ENCODE measurements at regions not wholly inside any gene's neighbourhood (a gene's known extent, or its start where the extent isn't known, plus 50 kb on each side); places are given as distances from the start of the nearest gene placed in this dataset.
"Not testable (repeated sequence)": the region's sequence is repeated elsewhere in the genome, so short reads cannot be mapped to it uniquely, and the experiment has no call there.

DNA sequence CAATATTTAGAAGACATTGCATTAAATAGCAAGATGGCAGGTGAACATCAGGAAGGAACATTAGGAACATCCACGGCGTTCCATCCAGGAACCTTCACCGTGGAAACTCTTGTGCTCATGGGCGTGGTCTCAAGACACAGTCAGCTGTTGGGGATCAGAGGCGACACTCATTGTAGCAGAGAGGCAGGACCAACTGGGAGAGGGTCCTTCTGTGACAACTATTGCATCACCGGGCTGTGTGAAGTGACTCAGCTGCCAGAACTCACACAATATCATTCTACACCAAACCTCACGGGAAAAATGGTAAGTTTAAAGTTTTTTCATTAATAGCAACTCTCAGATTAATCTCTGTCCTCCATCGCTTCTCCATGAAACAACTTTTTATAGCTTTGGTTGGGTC lies 334.8 kb upstream of the SULF2 start:
- Histone ChIP-seq H3K9ac (ENCODE audit: low read depth in 1 of 3, low read length in 3 of 3) (no peak overlapping the region), H3K9me3 (ENCODE audit: control insufficient read depth in 3 of 3, low read length in 3 of 3) (no peaks in the 10 kb centered on the region), H3K36me3 (ENCODE audit: control insufficient read depth in 3 of 3, insufficient read depth in 3 of 3, low read length in 3 of 3) (no peaks in the 10 kb centered on the region), H3K27ac (ENCODE audit: low read depth, low read length) (no peak overlapping the region), H3K27me3 (ENCODE audit: control insufficient read depth in 3 of 3, insufficient read depth in 3 of 3, low read length in 3 of 3) (peaks cover 0 to 26% (median 8%) of the 10 kb centered on the region in 3 donors), H3K4me1 (ENCODE audit: control insufficient read depth in 3 of 3, insufficient read depth in 3 of 3, low read length in 3 of 3) (no peaks in the 10 kb centered on the region), H3K4me3 (ENCODE audit: low read length in 3 of 3) (no peak overlapping the region)

- not testable (repeated sequence) for H3K4me3 ChIP-seq (ENCODE audit: low read length in 3 of 3); H3K36me3 ChIP-seq (ENCODE audit: control insufficient read depth in 3 of 3, insufficient read depth in 3 of 3, low read length in 3 of 3); H3K27ac ChIP-seq (ENCODE audit: low read depth, low read length); H3K4me1 ChIP-seq (ENCODE audit: control insufficient read depth in 3 of 3, insufficient read depth in 3 of 3, low read length in 3 of 3); H3K9ac ChIP-seq (ENCODE audit: low read depth in 1 of 3, low read length in 3 of 3); H3K9me3 ChIP-seq (ENCODE audit: control insufficient read depth in 3 of 3, low read length in 3 of 3)
- H3K27me3 ChIP-seq (ENCODE audit: control insufficient read depth in 3 of 3, insufficient read depth in 3 of 3, low read length in 3 of 3) = peaks cover 0 to 21% (median 6%) of the 10 kb centered on the region in 3 donors
Measured at GRCh38 chr20:48119389-48119788, 334.1 kb upstream of the SULF2 start.

GRCh38 chr20:48115502-48115901 lies 330.2 kb upstream of the SULF2 start:
- H3K9ac ChIP-seq (ENCODE audit: low read depth in 1 of 3, low read length in 3 of 3) = no peak overlapping the region
- no peaks in the 10 kb centered on the region for H3K36me3 ChIP-seq (ENCODE audit: control insufficient read depth in 3 of 3, insufficient read depth in 3 of 3, low read length in 3 of 3)
- no peak overlapping the region for H3K27ac ChIP-seq (ENCODE audit: low read depth, low read length)
- no peaks in the 10 kb centered on the region for H3K9me3 ChIP-seq (ENCODE audit: control insufficient read depth in 3 of 3, low read length in 3 of 3)
- H3K27me3 ChIP-seq (ENCODE audit: control insufficient read depth in 3 of 3, insufficient read depth in 3 of 3, low read length in 3 of 3) = peaks cover 0 to 6% (median 4%) of the 10 kb centered on the region in 3 donors
- no peaks in the 10 kb centered on the region for H3K4me1 ChIP-seq (ENCODE audit: control insufficient read depth in 3 of 3, insufficient read depth in 3 of 3, low read length in 3 of 3)
- H3K4me3 ChIP-seq (ENCODE audit: low read length in 3 of 3) = no peak overlapping the region

- H3K9me3 ChIP-seq (ENCODE audit: control insufficient read depth in 3 of 3, low read length in 3 of 3) = peaks cover 0 to 3% (median 0%) of the 10 kb centered on the region in 3 donors
- H3K4me1 ChIP-seq (ENCODE audit: control insufficient read depth in 3 of 3, insufficient read depth in 3 of 3, low read length in 3 of 3) = no peaks in the 10 kb centered on the region
- no peak overlapping the region for H3K27ac ChIP-seq (ENCODE audit: low read depth, low read length)
- no peak overlapping the region for H3K4me3 ChIP-seq (ENCODE audit: low read length in 3 of 3)
- H3K27me3 ChIP-seq (ENCODE audit: control insufficient read depth in 3 of 3, insufficient read depth in 3 of 3, low read length in 3 of 3) = peaks cover 0 to 4% (median 2%) of the 10 kb centered on the region in 3 donors
- no peaks in the 10 kb centered on the region for H3K36me3 ChIP-seq (ENCODE audit: control insufficient read depth in 3 of 3, insufficient read depth in 3 of 3, low read length in 3 of 3)
- H3K9ac ChIP-seq (ENCODE audit: low read depth in 1 of 3, low read length in 3 of 3) = no peak overlapping the region
Measured at GRCh38 chr20:48107560-48107959, 322.3 kb upstream of the SULF2 start.

DNA sequence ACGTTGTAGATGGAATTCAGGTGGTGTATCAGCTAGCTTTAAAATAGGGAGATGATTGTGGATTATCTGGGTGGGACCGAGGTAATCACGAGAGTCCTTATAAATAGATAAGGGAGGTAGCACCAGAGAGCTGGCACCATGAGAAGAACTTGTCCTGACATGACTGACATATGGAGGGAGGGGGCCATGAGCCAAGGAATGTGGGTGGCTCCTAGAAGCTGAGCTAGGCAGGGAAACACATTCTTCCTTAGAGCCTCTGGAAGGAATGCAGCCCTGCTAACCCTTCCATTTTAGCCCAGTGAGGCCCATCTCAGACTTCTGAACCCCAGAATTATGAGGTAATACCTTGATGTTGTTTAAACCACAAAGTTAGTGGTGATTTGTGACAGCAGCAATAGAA lies 321.1 kb upstream of the SULF2 start:
- Histone ChIP-seq H3K27ac (ENCODE audit: low read depth, low read length) (no peak overlapping the region), H3K4me3 (ENCODE audit: low read length in 3 of 3) (no peak overlapping the region), H3K36me3 (ENCODE audit: control insufficient read depth in 3 of 3, insufficient read depth in 3 of 3, low read length in 3 of 3) (no peaks in the 10 kb centered on the region), H3K4me1 (ENCODE audit: control insufficient read depth in 3 of 3, insufficient read depth in 3 of 3, low read length in 3 of 3) (no peaks in the 10 kb centered on the region), H3K9me3 (ENCODE audit: control insufficient read depth in 3 of 3, low read length in 3 of 3) (peaks cover 0 to 3% (median 0%) of the 10 kb centered on the region in 3 donors), H3K27me3 (ENCODE audit: control insufficient read depth in 3 of 3, insufficient read depth in 3 of 3, low read length in 3 of 3) (peaks cover 0 to 9% (median 6%) of the 10 kb centered on the region in 3 donors), H3K9ac (ENCODE audit: low read depth in 1 of 3, low read length in 3 of 3) (no peak overlapping the region)

- Histone ChIP-seq H3K27ac (ENCODE audit: low read depth, low read length) (no peak overlapping the region), H3K36me3 (ENCODE audit: control insufficient read depth in 3 of 3, insufficient read depth in 3 of 3, low read length in 3 of 3) (no peaks in the 10 kb centered on the region), H3K4me3 (ENCODE audit: low read length in 3 of 3) (no peak overlapping the region), H3K4me1 (ENCODE audit: control insufficient read depth in 3 of 3, insufficient read depth in 3 of 3, low read length in 3 of 3) (no peaks in the 10 kb centered on the region), H3K9ac (ENCODE audit: low read depth in 1 of 3, low read length in 3 of 3) (no peak overlapping the region), H3K27me3 (ENCODE audit: control insufficient read depth in 3 of 3, insufficient read depth in 3 of 3, low read length in 3 of 3) (peaks cover 3 to 9% (median 6%) of the 10 kb centered on the region in 3 donors), H3K9me3 (ENCODE audit: control insufficient read depth in 3 of 3, low read length in 3 of 3) (peaks cover 0 to 3% (median 0%) of the 10 kb centered on the region in 3 donors)
Measured at GRCh38 chr20:48105526-48105925, 320.2 kb upstream of the SULF2 start.

GRCh38 chr20:48102931-48103660 lies 317.8 kb upstream of the SULF2 start:
- Histone ChIP-seq H3K36me3 (ENCODE audit: control insufficient read depth in 3 of 3, insufficient read depth in 3 of 3, low read length in 3 of 3) (no peaks in the 10 kb centered on the region), H3K4me1 (ENCODE audit: control insufficient read depth in 3 of 3, insufficient read depth in 3 of 3, low read length in 3 of 3) (no peaks in the 10 kb centered on the region), H3K4me3 (ENCODE audit: low read length in 3 of 3) (no peak overlapping the region), H3K9ac (ENCODE audit: low read depth in 1 of 3, low read length in 3 of 3) (no peak overlapping the region), H3K9me3 (ENCODE audit: control insufficient read depth in 3 of 3, low read length in 3 of 3) (peaks cover 0 to 5% (median 0%) of the 10 kb centered on the region in 3 donors), H3K27me3 (ENCODE audit: control insufficient read depth in 3 of 3, insufficient read depth in 3 of 3, low read length in 3 of 3) (peaks cover 3 to 9% (median 4%) of the 10 kb centered on the region in 3 donors), H3K27ac (ENCODE audit: low read depth, low read length) (no peak overlapping the region)

DNA sequence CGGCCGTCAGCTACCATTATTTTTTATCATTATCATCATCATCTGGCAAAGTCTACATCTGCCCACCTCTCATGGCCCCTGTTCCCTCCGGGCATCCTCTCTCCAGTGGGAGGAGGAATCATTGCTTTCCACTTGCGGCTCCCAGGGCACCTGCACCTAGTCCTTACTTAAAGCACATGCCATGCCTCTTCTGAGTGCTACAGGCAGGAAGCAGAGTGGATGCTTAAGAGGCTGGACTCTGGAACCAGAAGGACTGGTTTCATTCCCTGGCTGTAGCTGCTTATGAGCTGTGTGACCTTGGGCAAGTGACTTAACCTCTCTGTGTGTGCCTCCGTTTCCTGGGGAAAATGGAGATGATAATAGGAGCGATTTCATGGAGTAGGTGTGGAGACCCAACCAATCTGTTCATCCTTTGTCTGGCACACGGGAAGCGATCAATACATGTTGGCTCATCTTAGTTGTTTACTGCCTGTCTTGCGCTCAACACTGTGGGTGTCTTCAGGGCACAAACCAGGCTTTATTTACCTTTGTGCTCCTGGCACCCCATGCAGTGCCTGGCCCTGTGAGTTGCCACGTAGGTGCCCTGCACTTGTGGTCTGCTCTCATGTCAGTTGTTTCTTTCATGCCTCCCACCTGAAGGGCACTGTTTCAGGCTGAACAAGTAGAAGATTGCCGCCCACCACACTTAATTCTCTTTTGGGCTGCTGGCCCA lies 317.0 kb upstream of the SULF2 start:
- Histone ChIP-seq H3K36me3 (ENCODE audit: control insufficient read depth in 3 of 3, insufficient read depth in 3 of 3, low read length in 3 of 3) (no peaks in the 10 kb centered on the region), H3K4me3 (ENCODE audit: low read length in 3 of 3) (no peak overlapping the region), H3K9me3 (ENCODE audit: control insufficient read depth in 3 of 3, low read length in 3 of 3) (peaks cover 0 to 5% (median 0%) of the 10 kb centered on the region in 3 donors), H3K27me3 (ENCODE audit: control insufficient read depth in 3 of 3, insufficient read depth in 3 of 3, low read length in 3 of 3) (peaks cover 3 to 9% (median 4%) of the 10 kb centered on the region in 3 donors), H3K4me1 (ENCODE audit: control insufficient read depth in 3 of 3, insufficient read depth in 3 of 3, low read length in 3 of 3) (no peaks in the 10 kb centered on the region), H3K9ac (ENCODE audit: low read depth in 1 of 3, low read length in 3 of 3) (no peak overlapping the region), H3K27ac (ENCODE audit: low read depth, low read length) (no peak overlapping the region)

DNA sequence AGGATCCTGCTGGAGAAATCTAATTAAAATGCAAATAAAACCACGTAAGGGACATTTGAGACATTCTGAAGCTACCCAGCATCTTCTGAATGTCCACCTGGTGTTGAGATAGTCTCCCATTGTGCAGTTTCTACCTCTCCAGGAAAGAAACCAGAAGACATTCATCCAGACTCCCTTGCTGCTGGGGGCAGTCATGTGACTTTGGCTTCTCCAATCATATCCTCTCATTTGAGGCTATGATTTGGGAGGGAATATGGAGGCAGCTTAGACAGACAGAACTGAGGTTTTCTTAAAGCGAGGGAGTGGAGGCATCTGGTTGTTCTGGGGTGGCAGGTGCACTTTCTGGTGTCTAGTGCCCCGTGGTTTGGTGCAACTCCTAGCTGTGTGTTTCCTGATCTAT lies 315.2 kb upstream of the SULF2 start:
- H3K27ac ChIP-seq (ENCODE audit: low read depth, low read length) = no peak overlapping the region
- no peaks in the 10 kb centered on the region for H3K4me1 ChIP-seq (ENCODE audit: control insufficient read depth in 3 of 3, insufficient read depth in 3 of 3, low read length in 3 of 3)
- peaks cover 3 to 9% (median 4%) of the 10 kb centered on the region in 3 donors for H3K27me3 ChIP-seq (ENCODE audit: control insufficient read depth in 3 of 3, insufficient read depth in 3 of 3, low read length in 3 of 3)
- H3K4me3 ChIP-seq (ENCODE audit: low read length in 3 of 3) = no peak overlapping the region
- H3K9ac ChIP-seq (ENCODE audit: low read depth in 1 of 3, low read length in 3 of 3) = no peak overlapping the region
- H3K36me3 ChIP-seq (ENCODE audit: control insufficient read depth in 3 of 3, insufficient read depth in 3 of 3, low read length in 3 of 3) = no peaks in the 10 kb centered on the region
- H3K9me3 ChIP-seq (ENCODE audit: control insufficient read depth in 3 of 3, low read length in 3 of 3) = peaks cover 0 to 5% (median 0%) of the 10 kb centered on the region in 3 donors

DNA sequence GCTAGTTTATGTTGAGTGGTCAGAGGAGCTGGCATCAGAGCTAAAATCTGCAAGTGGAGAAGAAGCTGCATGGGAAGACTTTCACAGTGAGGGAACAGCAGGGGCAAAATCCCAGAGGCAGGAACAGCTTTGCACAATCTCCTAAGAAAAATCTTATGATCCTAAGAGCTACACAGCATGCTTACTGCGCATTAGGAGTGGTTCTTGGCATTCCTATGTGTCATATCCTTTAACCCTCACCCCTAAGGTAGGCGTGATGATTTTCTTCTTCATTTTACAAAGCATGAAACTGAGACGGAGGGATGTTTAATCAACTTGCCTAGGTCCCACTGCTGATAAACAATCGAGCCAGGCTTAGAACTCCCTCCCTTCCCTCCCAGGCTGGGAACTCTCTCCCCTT lies 313.6 kb upstream of the SULF2 start:
- H3K4me3 ChIP-seq (ENCODE audit: low read length in 3 of 3) = no peak overlapping the region
- no peaks in the 10 kb centered on the region for H3K4me1 ChIP-seq (ENCODE audit: control insufficient read depth in 3 of 3, insufficient read depth in 3 of 3, low read length in 3 of 3)
- no peak overlapping the region for H3K9ac ChIP-seq (ENCODE audit: low read depth in 1 of 3, low read length in 3 of 3)
- no peaks in the 10 kb centered on the region for H3K36me3 ChIP-seq (ENCODE audit: control insufficient read depth in 3 of 3, insufficient read depth in 3 of 3, low read length in 3 of 3)
- H3K9me3 ChIP-seq (ENCODE audit: control insufficient read depth in 3 of 3, low read length in 3 of 3) = peaks cover 0 to 2% (median 0%) of the 10 kb centered on the region in 3 donors
- no peak overlapping the region for H3K27ac ChIP-seq (ENCODE audit: low read depth, low read length)
- H3K27me3 ChIP-seq (ENCODE audit: control insufficient read depth in 3 of 3, insufficient read depth in 3 of 3, low read length in 3 of 3) = peaks cover 3 to 9% (median 4%) of the 10 kb centered on the region in 3 donors
